Activated T-cell treated with anti-CD3 and anti-CD28 coated beads, Interleukin-2, amount 50 U/mL, for 4 hours (primary cell): ENCODE measurements at regions not wholly inside any gene's neighbourhood (a gene's known extent, or its start where the extent isn't known, plus 50 kb on each side); places are given as distances from the start of the nearest gene placed in this dataset.
"Not testable (repeated sequence)": the region's sequence is repeated elsewhere in the genome, so short reads cannot be mapped to it uniquely, and the experiment has no call there.

Source experiments
- ATAC-seq, 2 donors: fragments of 200-7000 bp; cut with Tn5 transposase; one replicate each; pipeline ENCODE4 v1.10.0; 2021
- DNase-seq: peaks from one replicate; pipeline ENCODE4 v3.0.0-alpha.2; 2020
- H3K27me3 Mint-ChIP-seq: one replicate; pipeline ENCODE4 v1.8.0; 2021; ENCODE audit warnings: low read depth, mixed read lengths
- H3K36me3 Mint-ChIP-seq: one replicate; pipeline ENCODE4 v1.8.0; 2022; ENCODE audit warnings: mixed read lengths; ENCODE audit not compliant: insufficient read depth
- H3K4me1 Mint-ChIP-seq: one replicate; pipeline ENCODE4 v1.8.0; 2021; ENCODE audit warnings: low read depth, mixed read lengths
- H3K4me3 Mint-ChIP-seq: one replicate; pipeline ENCODE4 v1.8.0; 2021; ENCODE audit warnings: mild to moderate bottlenecking, moderate library complexity, mixed read lengths
- H3K9me3 Mint-ChIP-seq: one replicate; pipeline ENCODE4 v1.8.0; 2021; ENCODE audit warnings: mixed read lengths

- Mint-ChIP-seq H3K9me3 (no peaks in the 10 kb centered on the region), H3K36me3 (no peaks in the 10 kb centered on the region), H3K27me3 (no peaks in the 10 kb centered on the region), H3K4me1 (no peaks in the 10 kb centered on the region), H3K4me3 (no peak overlapping the region)
- DNase-seq (no peak), ATAC-seq (no peak)
Observed at GRCh38 chr1:88327391-88328267, 356.4 kb upstream of the PKN2 start.

- H3K4me3 Mint-ChIP-seq, result no peak overlapping the region
- no peak for ATAC-seq
- no peaks in the 10 kb centered on the region for H3K4me1 Mint-ChIP-seq
- H3K9me3 Mint-ChIP-seq, result no peaks in the 10 kb centered on the region
- DNase-seq, result no peak
- H3K27me3 Mint-ChIP-seq, result no peaks in the 10 kb centered on the region
- no peaks in the 10 kb centered on the region for H3K36me3 Mint-ChIP-seq
Observed at GRCh38 chr1:88330201-88330600, 353.9 kb upstream of the PKN2 start.

- no peaks in the 10 kb centered on the region for H3K4me1 Mint-ChIP-seq
- H3K36me3 Mint-ChIP-seq, result no peaks in the 10 kb centered on the region
- no peak for DNase-seq
- no peak for ATAC-seq
- H3K27me3 Mint-ChIP-seq, result no peaks in the 10 kb centered on the region
- no peaks in the 10 kb centered on the region for H3K9me3 Mint-ChIP-seq
- no peak overlapping the region for H3K4me3 Mint-ChIP-seq
Observed at GRCh38 chr1:88333086-88333695, 350.9 kb upstream of the PKN2 start.

DNA sequence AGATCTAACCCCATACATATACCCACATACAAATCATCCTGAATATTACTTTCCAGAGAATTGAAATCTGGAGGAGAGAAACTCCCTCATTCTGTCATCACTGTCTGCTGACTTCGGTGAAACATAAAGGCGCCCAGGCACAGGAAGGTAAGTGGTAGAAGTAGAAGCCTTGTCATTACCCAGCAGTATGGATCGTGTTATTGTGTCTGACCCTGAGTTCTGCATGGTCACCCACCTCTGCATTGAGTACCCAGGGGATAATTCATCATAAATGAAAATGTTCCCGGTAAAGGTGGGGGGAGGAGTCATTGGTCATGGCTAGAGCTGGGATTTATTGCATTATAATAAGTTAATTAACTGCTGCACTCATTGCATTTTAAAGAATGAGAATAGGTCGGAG, 342.6 kb upstream of the PKN2 start:
- DNase-seq (no peak), ATAC-seq (no peak)
- Mint-ChIP-seq H3K36me3 (no peaks in the 10 kb centered on the region), H3K9me3 (peaks cover 4% of the 10 kb centered on the region), H3K27me3 (no peaks in the 10 kb centered on the region), H3K4me3 (no peak overlapping the region), H3K4me1 (no peaks in the 10 kb centered on the region)

- not testable (repeated sequence) for H3K4me3 Mint-ChIP-seq, ATAC-seq, H3K4me1 Mint-ChIP-seq, H3K9me3 Mint-ChIP-seq, DNase-seq, H3K27me3 Mint-ChIP-seq, H3K36me3 Mint-ChIP-seq
Observed at GRCh38 chr1:88342081-88342480, 342.0 kb upstream of the PKN2 start.

DNA sequence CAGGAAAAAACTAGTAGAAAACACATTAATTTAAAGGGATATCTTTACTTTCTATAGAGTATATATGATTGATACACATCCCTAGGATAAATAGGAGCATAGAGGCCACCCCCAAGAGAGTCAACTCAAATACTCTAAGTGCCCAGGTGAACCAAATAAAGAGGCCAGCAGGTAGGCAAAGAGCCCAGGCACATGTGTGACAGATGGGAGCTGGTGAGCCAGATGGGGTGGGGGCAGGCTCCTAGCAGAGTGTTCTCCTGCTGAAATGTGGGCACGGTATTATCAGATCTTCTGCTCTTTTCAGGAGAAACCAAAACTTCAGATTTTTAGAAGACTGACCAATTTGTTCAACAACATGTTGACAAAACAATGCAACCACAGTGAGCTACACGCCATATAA, 333.4 kb upstream of the PKN2 start:
- no peak for ATAC-seq
- H3K27me3 Mint-ChIP-seq, result no peaks in the 10 kb centered on the region
- H3K4me1 Mint-ChIP-seq, result no peaks in the 10 kb centered on the region
- DNase-seq, result no peak
- H3K4me3 Mint-ChIP-seq, result no peak overlapping the region
- H3K9me3 Mint-ChIP-seq, result no peaks in the 10 kb centered on the region
- H3K36me3 Mint-ChIP-seq, result no peaks in the 10 kb centered on the region

DNA sequence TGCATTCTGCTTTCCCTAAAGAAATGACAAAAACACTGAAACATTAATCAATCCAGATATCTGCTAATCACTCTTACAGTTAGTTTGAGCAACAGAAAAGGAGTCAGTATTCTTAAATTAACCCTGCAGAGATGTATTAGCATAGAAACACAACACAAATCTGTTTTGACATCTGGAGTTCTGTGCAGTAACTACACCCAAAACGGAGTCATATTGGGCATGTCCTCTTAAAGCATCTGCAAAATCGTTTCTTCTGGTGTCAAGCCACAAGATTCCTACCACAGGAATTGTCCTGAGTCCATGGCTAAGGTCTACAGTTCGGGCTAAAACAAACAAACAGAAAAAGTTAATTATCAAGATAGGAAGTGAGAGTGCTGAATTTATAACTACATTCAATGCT, 332.1 kb upstream of the PKN2 start:
- no peaks in the 10 kb centered on the region for H3K9me3 Mint-ChIP-seq
- no peak for ATAC-seq
- no peak for DNase-seq
- no peaks in the 10 kb centered on the region for H3K36me3 Mint-ChIP-seq
- H3K27me3 Mint-ChIP-seq, result no peaks in the 10 kb centered on the region
- H3K4me1 Mint-ChIP-seq, result no peaks in the 10 kb centered on the region
- no peak overlapping the region for H3K4me3 Mint-ChIP-seq

- no peak for ATAC-seq
- H3K9me3 Mint-ChIP-seq, result no peaks in the 10 kb centered on the region
- no peaks in the 10 kb centered on the region for H3K4me1 Mint-ChIP-seq
Observed at GRCh38 chr1:88354256-88354655, 329.8 kb upstream of the PKN2 start.

GRCh38 chr1:88357729-88358128, 326.3 kb upstream of the PKN2 start:
- no peak overlapping the region for H3K4me3 Mint-ChIP-seq
- H3K27me3 Mint-ChIP-seq, result no peaks in the 10 kb centered on the region
- no peaks in the 10 kb centered on the region for H3K36me3 Mint-ChIP-seq
- no peaks in the 10 kb centered on the region for H3K4me1 Mint-ChIP-seq
- H3K9me3 Mint-ChIP-seq, result no peaks in the 10 kb centered on the region
- no peak for ATAC-seq
- no peak for DNase-seq

More at GRCh38 chr1:88354256-88354655, 329.8 kb upstream of the PKN2 start:
- DNase-seq, result no peak
- Mint-ChIP-seq H3K27me3 (no peaks in the 10 kb centered on the region), H3K4me3 (no peak overlapping the region), H3K36me3 (no peaks in the 10 kb centered on the region)

DNA sequence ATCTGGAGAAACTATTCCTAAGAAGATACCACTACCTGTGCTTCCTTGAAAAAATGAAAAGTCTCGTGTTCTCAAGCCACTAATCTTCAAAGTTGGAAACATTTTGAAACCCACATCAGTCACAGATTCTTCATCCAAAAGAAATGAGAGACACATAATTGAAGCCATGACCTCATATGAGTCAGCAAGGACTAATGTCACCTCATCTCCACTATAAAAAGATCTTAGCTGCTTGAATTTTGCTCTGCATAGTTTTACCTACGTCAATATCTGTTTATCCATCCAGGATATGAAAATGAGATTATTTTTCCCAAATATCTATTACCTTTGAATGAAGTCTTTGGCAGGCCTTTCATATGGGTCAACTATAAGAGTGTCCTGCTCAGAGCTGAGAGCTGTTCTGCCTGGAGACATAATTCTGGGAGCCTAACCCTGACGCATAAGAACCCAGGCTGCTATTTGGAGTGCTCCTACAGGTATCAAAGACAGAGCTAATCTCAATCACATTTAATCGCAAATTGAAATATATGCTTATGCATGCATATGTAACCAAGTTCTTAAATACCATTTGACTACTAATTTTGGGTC, 312.5 kb upstream of the PKN2 start:
- no peaks in the 10 kb centered on the region for H3K27me3 Mint-ChIP-seq
- DNase-seq, result no peak
- no peaks in the 10 kb centered on the region for H3K9me3 Mint-ChIP-seq
- H3K4me1 Mint-ChIP-seq, result no peaks in the 10 kb centered on the region
- no peak overlapping the region for H3K4me3 Mint-ChIP-seq
- ATAC-seq, result no peak
- H3K36me3 Mint-ChIP-seq, result no peaks in the 10 kb centered on the region

DNA sequence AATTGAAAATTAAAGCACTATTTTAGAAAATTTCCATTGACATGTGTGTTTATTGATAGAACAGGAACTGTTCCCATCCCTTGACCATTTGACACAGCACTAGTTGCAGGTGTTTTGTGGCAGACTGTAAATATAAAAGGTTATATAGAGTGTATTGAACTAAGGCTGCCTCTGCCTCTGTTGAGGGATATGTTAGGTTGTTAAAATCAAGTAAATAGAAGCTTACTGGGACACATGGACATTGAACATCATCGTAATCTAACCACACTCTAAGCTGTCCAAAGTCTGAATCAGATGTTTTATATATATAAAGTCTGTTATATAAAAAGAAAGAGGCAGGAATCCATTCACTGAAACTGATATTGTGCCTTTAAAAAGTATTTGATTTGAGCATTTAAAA, 308.1 kb upstream of the PKN2 start:
- H3K4me3 Mint-ChIP-seq, result no peak overlapping the region
- no peaks in the 10 kb centered on the region for H3K36me3 Mint-ChIP-seq
- no peak for DNase-seq

GRCh38 chr1:88376421-88376820, 307.7 kb upstream of the PKN2 start:
- ATAC-seq (no peak), DNase-seq (no peak)
- Mint-ChIP-seq H3K9me3 (no peaks in the 10 kb centered on the region), H3K4me1 (no peaks in the 10 kb centered on the region), H3K4me3 (no peak overlapping the region), H3K36me3 (no peaks in the 10 kb centered on the region), H3K27me3 (no peaks in the 10 kb centered on the region)

More for the DNA sequence above, 308.1 kb upstream of the PKN2 start:
- ATAC-seq, result no peak
- Mint-ChIP-seq H3K4me1 (no peaks in the 10 kb centered on the region), H3K27me3 (no peaks in the 10 kb centered on the region), H3K9me3 (no peaks in the 10 kb centered on the region)

DNA sequence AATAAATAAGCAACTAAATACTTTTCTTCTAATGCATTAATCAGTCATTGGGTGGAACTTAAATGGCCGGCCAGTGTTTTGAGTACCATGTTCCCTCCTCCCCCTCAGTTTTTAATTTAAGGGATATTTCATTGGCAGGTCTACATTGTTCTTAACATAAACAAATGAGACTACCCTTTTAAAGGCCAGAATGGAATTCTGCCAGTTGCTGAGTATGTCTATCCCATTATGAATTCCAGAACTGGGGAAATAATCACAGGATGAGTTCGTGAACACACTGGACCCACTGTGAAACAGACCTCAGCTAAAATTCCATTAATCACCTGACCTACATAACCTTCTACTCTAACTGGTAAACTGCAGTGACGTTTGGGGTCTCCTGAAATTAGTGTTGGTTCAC, 305.5 kb upstream of the PKN2 start:
- Mint-ChIP-seq H3K4me3 (no peak overlapping the region), H3K4me1 (no peaks in the 10 kb centered on the region), H3K9me3 (no peaks in the 10 kb centered on the region), H3K27me3 (no peaks in the 10 kb centered on the region), H3K36me3 (no peaks in the 10 kb centered on the region)
- no peak for ATAC-seq
- no peak for DNase-seq

DNA sequence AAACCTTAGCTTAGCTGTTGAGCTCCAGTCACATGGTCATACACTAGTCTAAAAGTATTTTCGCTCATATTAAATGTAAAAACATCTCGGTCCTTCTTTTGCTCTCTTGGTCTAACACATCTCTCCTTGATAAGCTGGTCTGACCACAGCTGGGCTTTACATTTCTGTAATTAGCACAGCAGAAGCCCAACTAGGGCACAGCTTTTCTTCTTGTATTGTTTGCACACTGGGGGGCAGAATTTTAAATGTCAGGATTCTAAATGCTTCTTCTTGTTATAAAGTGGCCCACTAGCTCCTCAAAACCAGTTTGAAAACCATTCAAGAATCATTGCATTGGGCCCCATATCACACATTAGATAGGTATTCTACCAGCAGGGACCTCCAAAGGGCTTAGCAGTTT, 289.1 kb upstream of the PKN2 start:
- Mint-ChIP-seq H3K4me3 (no peak overlapping the region), H3K36me3 (no peaks in the 10 kb centered on the region), H3K4me1 (no peaks in the 10 kb centered on the region), H3K9me3 (peaks cover 8% of the 10 kb centered on the region), H3K27me3 (no peaks in the 10 kb centered on the region)
- DNase-seq (no peak), ATAC-seq (no peak)

- no peak overlapping the region for H3K4me3 Mint-ChIP-seq
- ATAC-seq, result no peak
Observed at GRCh38 chr1:88398338-88398737, 285.7 kb upstream of the PKN2 start.

More at GRCh38 chr1:88398338-88398737, 285.7 kb upstream of the PKN2 start:
- Mint-ChIP-seq H3K36me3 (no peaks in the 10 kb centered on the region), H3K4me1 (no peaks in the 10 kb centered on the region), H3K27me3 (no peaks in the 10 kb centered on the region), H3K9me3 (peaks cover 5% of the 10 kb centered on the region)
- DNase-seq, result no peak
